ENCODE measurements at regions not wholly inside any gene's neighbourhood (a gene's known extent, or its start where the extent isn't known, plus 50 kb on each side); places are given as distances from the start of the nearest gene placed in this dataset.
A peak's percentile ranks its signal among the peaks of the same experiment; 100 is the strongest.

GRCh38 chr3:23709987-23710386 lies 95.8 kb upstream of the UBE2E1 start:
- Histone ChIP-seq H3K27me3 (no peaks in the 10 kb centered on the region), H3K36me3 (no peaks in the 10 kb centered on the region), H3K9me3 (no peaks in the 10 kb centered on the region), H3K27ac (no peak overlapping the region), H3K4me1 (no peaks in the 10 kb centered on the region), H3K4me3 (no peak overlapping the region)
- DNase-seq: no peak
- intact Hi-C loops (cut with DNase I): no loop called here
- TF ChIP-seq CTCF (IDR thresholded peaks at IDR 0.05): no peak
- ATAC-seq: no peak

- Histone ChIP-seq H3K9me3 (no peaks in the 10 kb centered on the region), H3K36me3 (no peaks in the 10 kb centered on the region), H3K27ac (no peak overlapping the region), H3K4me3 (no peak overlapping the region), H3K4me1 (no peaks in the 10 kb centered on the region), H3K27me3 (no peaks in the 10 kb centered on the region)
- DNase-seq (no peak), ATAC-seq (peak; percentile 40)
- intact Hi-C loops (cut with DNase I): no loop called here
- TF ChIP-seq CTCF (IDR thresholded peaks at IDR 0.05): no peak
These were observed 95.2 kb upstream of the UBE2E1 start for GRCh38 chr3:23710555-23710954.

- DNase-seq: no peak
These were observed 93.8 kb upstream of the UBE2E1 start for GRCh38 chr3:23711916-23712494.

GRCh38 chr3:23712656-23713559 lies 92.8 kb upstream of the UBE2E1 start:
- H3K4me1 ChIP-seq: no peaks in the 10 kb centered on the region
- no peaks in the 10 kb centered on the region for H3K27me3 ChIP-seq
- H3K4me3 ChIP-seq: no peak overlapping the region
- intact Hi-C loops (cut with DNase I): no loop called here
- no peaks in the 10 kb centered on the region for H3K9me3 ChIP-seq
- no peak for TF ChIP-seq CTCF (IDR thresholded peaks at IDR 0.05)
- DNase-seq (no peak), ATAC-seq (peak; percentile 71)
- no peaks in the 10 kb centered on the region for H3K36me3 ChIP-seq
- H3K27ac ChIP-seq: no peak overlapping the region

More at GRCh38 chr3:23711916-23712494, 93.8 kb upstream of the UBE2E1 start:
- intact Hi-C loops (cut with DNase I): no loop called here
- ATAC-seq: no peak
- H3K27ac ChIP-seq: no peak overlapping the region
- TF ChIP-seq CTCF (IDR thresholded peaks at IDR 0.05): no peak
- no peaks in the 10 kb centered on the region for H3K9me3 ChIP-seq
- H3K36me3 ChIP-seq: no peaks in the 10 kb centered on the region
- H3K4me3 ChIP-seq: no peak overlapping the region
- H3K27me3 ChIP-seq: no peaks in the 10 kb centered on the region
- no peaks in the 10 kb centered on the region for H3K4me1 ChIP-seq

GRCh38 chr3:23713641-23714040 lies 92.1 kb upstream of the UBE2E1 start:
- intact Hi-C loops (cut with DNase I): no loop called here
- Histone ChIP-seq H3K4me3 (no peak overlapping the region), H3K27me3 (no peaks in the 10 kb centered on the region), H3K27ac (no peak overlapping the region), H3K9me3 (no peaks in the 10 kb centered on the region), H3K36me3 (no peaks in the 10 kb centered on the region), H3K4me1 (no peaks in the 10 kb centered on the region)
- no peak for TF ChIP-seq CTCF (IDR thresholded peaks at IDR 0.05)
- no peak for DNase-seq
- no peak for ATAC-seq
